ENCODE measurements at regions not wholly inside any gene's neighbourhood (a gene's known extent, or its start where the extent isn't known, plus 50 kb on each side); places are given as distances from the start of the nearest gene placed in this dataset.

- no peak for DNase-seq (ENCODE audit: low spot score)
- H2AFZ ChIP-seq = no peak overlapping the region
- no peaks in the 10 kb centered on the region for H4K20me1 ChIP-seq (replicated peaks; ENCODE audit: insufficient read depth)
- TF ChIP-seq JUNB (IDR thresholded peaks at IDR 0.05; ENCODE audit: unreplicated experiment) (no peak), ZNF331 (CRISPR knock-in tag; IDR thresholded peaks at IDR 0.05; ENCODE audit: low read depth) (no peak), ZNF114 (CRISPR knock-in tag; IDR thresholded peaks at IDR 0.05) (no peak), CREB1 (CRISPR knock-in tag; IDR thresholded peaks at IDR 0.05; ENCODE audit: low read depth) (no peak), EZH2phosphoT487 (IDR thresholded peaks at IDR 0.05; ENCODE audit: unreplicated experiment) (no peak), EZH2 (IDR thresholded peaks at IDR 0.05; ENCODE audit: low read depth, unreplicated experiment) (no peak), NANOG (IDR thresholded peaks at IDR 0.05; ENCODE audit: borderline replicate concordance) (no peak), REST (IDR thresholded peaks at IDR 0.05; ENCODE audit: unreplicated experiment) (no peak), STAT1 (IDR thresholded peaks at IDR 0.05; ENCODE audit: unreplicated experiment) (no peak), POLR2AphosphoS5 (IDR thresholded peaks at IDR 0.05; ENCODE audit: low read depth) (no peak)
- TF ChIP-seq, protein P1, sequence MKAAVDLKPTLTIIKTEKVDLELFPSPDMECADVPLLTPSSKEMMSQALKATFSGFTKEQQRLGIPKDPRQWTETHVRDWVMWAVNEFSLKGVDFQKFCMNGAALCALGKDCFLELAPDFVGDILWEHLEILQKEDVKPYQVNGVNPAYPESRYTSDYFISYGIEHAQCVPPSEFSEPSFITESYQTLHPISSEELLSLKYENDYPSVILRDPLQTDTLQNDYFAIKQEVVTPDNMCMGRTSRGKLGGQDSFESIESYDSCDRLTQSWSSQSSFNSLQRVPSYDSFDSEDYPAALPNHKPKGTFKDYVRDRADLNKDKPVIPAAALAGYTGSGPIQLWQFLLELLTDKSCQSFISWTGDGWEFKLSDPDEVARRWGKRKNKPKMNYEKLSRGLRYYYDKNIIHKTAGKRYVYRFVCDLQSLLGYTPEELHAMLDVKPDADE (IDR thresholded peaks at IDR 0.05) = no peak
- TF ChIP-seq, protein P2, sequence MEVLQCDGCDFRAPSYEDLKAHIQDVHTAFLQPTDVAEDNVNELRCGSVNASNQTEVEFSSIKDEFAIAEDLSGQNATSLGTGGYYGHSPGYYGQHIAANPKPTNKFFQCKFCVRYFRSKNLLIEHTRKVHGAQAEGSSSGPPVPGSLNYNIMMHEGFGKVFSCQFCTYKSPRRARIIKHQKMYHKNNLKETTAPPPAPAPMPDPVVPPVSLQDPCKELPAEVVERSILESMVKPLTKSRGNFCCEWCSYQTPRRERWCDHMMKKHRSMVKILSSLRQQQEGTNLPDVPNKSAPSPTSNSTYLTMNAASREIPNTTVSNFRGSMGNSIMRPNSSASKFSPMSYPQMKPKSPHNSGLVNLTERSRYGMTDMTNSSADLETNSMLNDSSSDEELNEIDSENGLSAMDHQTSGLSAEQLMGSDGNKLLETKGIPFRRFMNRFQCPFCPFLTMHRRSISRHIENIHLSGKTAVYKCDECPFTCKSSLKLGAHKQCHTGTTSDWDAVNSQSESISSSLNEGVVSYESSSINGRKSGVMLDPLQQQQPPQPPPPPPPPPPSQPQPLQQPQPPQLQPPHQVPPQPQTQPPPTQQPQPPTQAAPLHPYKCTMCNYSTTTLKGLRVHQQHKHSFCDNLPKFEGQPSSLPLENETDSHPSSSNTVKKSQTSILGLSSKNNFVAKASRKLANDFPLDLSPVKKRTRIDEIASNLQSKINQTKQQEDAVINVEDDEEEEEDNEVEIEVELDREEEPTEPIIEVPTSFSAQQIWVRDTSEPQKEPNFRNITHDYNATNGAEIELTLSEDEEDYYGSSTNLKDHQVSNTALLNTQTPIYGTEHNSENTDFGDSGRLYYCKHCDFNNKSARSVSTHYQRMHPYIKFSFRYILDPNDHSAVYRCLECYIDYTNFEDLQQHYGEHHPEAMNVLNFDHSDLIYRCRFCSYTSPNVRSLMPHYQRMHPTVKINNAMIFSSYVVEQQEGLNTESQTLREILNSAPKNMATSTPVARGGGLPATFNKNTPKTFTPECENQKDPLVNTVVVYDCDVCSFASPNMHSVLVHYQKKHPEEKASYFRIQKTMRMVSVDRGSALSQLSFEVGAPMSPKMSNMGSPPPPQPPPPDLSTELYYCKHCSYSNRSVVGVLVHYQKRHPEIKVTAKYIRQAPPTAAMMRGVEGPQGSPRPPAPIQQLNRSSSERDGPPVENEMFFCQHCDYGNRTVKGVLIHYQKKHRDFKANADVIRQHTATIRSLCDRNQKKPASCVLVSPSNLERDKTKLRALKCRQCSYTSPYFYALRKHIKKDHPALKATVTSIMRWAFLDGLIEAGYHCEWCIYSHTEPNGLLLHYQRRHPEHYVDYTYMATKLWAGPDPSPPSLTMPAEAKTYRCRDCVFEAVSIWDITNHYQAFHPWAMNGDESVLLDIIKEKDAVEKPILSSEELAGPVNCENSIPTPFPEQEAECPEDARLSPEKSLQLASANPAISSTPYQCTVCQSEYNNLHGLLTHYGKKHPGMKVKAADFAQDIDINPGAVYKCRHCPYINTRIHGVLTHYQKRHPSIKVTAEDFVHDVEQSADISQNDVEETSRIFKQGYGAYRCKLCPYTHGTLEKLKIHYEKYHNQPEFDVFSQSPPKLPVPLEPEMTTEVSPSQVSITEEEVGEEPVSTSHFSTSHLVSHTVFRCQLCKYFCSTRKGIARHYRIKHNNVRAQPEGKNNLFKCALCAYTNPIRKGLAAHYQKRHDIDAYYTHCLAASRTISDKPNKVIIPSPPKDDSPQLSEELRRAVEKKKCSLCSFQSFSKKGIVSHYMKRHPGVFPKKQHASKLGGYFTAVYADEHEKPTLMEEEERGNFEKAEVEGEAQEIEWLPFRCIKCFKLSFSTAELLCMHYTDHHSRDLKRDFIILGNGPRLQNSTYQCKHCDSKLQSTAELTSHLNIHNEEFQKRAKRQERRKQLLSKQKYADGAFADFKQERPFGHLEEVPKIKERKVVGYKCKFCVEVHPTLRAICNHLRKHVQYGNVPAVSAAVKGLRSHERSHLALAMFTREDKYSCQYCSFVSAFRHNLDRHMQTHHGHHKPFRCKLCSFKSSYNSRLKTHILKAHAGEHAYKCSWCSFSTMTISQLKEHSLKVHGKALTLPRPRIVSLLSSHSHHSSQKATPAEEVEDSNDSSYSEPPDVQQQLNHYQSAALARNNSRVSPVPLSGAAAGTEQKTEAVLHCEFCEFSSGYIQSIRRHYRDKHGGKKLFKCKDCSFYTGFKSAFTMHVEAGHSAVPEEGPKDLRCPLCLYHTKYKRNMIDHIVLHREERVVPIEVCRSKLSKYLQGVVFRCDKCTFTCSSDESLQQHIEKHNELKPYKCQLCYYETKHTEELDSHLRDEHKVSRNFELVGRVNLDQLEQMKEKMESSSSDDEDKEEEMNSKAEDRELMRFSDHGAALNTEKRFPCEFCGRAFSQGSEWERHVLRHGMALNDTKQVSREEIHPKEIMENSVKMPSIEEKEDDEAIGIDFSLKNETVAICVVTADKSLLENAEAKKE (CRISPR knock-in tag; IDR thresholded peaks at IDR 0.05) = no peak
- TF ChIP-seq, protein P3, sequence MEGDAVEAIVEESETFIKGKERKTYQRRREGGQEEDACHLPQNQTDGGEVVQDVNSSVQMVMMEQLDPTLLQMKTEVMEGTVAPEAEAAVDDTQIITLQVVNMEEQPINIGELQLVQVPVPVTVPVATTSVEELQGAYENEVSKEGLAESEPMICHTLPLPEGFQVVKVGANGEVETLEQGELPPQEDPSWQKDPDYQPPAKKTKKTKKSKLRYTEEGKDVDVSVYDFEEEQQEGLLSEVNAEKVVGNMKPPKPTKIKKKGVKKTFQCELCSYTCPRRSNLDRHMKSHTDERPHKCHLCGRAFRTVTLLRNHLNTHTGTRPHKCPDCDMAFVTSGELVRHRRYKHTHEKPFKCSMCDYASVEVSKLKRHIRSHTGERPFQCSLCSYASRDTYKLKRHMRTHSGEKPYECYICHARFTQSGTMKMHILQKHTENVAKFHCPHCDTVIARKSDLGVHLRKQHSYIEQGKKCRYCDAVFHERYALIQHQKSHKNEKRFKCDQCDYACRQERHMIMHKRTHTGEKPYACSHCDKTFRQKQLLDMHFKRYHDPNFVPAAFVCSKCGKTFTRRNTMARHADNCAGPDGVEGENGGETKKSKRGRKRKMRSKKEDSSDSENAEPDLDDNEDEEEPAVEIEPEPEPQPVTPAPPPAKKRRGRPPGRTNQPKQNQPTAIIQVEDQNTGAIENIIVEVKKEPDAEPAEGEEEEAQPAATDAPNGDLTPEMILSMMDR (conservative IDR thresholded peaks at IDR 0.05; ENCODE audit: low read depth in 2 of 2) = no peak
- H3K36me3 ChIP-seq (ENCODE audit: insufficient read depth) = no peaks in the 10 kb centered on the region
- H3K4me2 ChIP-seq = no peak overlapping the region
- H3K27me3 ChIP-seq (ENCODE audit: insufficient read depth) = peaks cover 59% of the 10 kb centered on the region
- H3K79me2 ChIP-seq (replicated peaks; ENCODE audit: insufficient read depth) = no peaks in the 10 kb centered on the region
- no peak overlapping the region for H3K4me3 ChIP-seq
- Mint-ChIP-seq H3K4me3 (no peak overlapping the region), H3K27me3 (ENCODE audit: insufficient read depth, low read depth, poor library complexity) (peaks cover 34% of the 10 kb centered on the region), H3K36me3 (ENCODE audit: low read depth) (no peaks in the 10 kb centered on the region), H3K9me3 (no peaks in the 10 kb centered on the region; the same call in 2 of the 3 replicates), H3K27ac (no peak overlapping the region), H3K4me1 (0 out of 3 replicates have a peak, but pooled peaks cover 2% of the 10 kb centered on the region)
- ATAC-seq = no peak
- peaks cover 11% of the 10 kb centered on the region; the same call in 1 of the 2 replicates for H3K4me1 ChIP-seq (ENCODE audit: insufficient read depth)
- no peak overlapping the region for H3K27ac ChIP-seq (ENCODE audit: low read depth)
- no peaks in the 10 kb centered on the region for H3K9me2 ChIP-seq (ENCODE audit: insufficient read depth)
- H3F3A ChIP-seq (replicated peaks; ENCODE audit: low read depth) = no peaks in the 10 kb centered on the region
Measured at GRCh38 chr3:184489268-184489841, 72.2 kb upstream of the EPHB3 start.

All from GM23338 (cell line).